Esophagus muscularis mucosa (tissue), 4 donors: ENCODE measurements at regions not wholly inside any gene's neighbourhood (a gene's known extent, or its start where the extent isn't known, plus 50 kb on each side); places are given as distances from the start of the nearest gene placed in this dataset.
A peak's percentile ranks its signal among the peaks of the same experiment; 100 is the strongest.

Experiments
- DNase-seq: peaks from one replicate; pipeline ENCODE4 v3.0.0-alpha.2; 2017; ENCODE audit errors: extremely low spot score
- H3K27ac ChIP-seq, 4 donors: fragments of 200-600 bp; sonication (generic); replicated peaks in 1 of 4; 1 replicate in 3 of 4; 2 replicates in 1 of 4; pipeline ENCODE4 v1.5.1; 2016 to 2019; ENCODE audit warnings: mild to moderate bottlenecking in 1 of 4
- H3K27me3 ChIP-seq, 4 donors: fragments of 200-600 bp; sonication (generic); one replicate each; pipeline versions ENCODE4 v1.5.1 to v1.6.0; 2016 to 2019
- H3K36me3 ChIP-seq, 4 donors: fragments of 200-600 bp; sonication (generic); one replicate each; pipeline ENCODE4 v1.5.1; 2016 to 2019
- H3K4me1 ChIP-seq, 4 donors: fragments of 200-600 bp; sonication (generic); one replicate each; pipeline ENCODE4 v1.5.1; 2016 to 2019
- H3K4me3 ChIP-seq, 4 donors: fragments of 200-600 bp; sonication (generic); 1 replicate in 2 of 4; 2 replicates in 2 of 4; pipeline ENCODE4 v1.5.1; 2016 to 2019; ENCODE audit warnings: mild to moderate bottlenecking in 4 of 4, moderate library complexity in 1 of 4
- H3K9me3 ChIP-seq, 4 donors: fragments of 200-600 bp; sonication (generic); 1 replicate in 3 of 4; 2 replicates in 1 of 4; pipeline ENCODE4 v1.5.1; 2016 to 2019
- CTCF ChIP-seq, 3 experiments: fragments of 200-600 bp in 2 of 3; fragments of 450-650 bp in 1 of 3; sonication (generic) in 2 of 3; IDR thresholded peaks; one replicate each; pipeline ENCODE4 v1.5.1; 2017 to 2019; ENCODE audit warnings: antibody characterized with exemption in 3 of 3, mild to moderate bottlenecking in 2 of 3, moderate library complexity in 1 of 3
- EP300 ChIP-seq: sonication (generic); formaldehyde crosslinking; IDR thresholded peaks from one replicate; pipeline ENCODE4 v1.6.1; 2017; ENCODE audit warnings: antibody characterized with exemption
- POLR2A ChIP-seq: fragments of 450-650 bp; IDR thresholded peaks from one replicate; pipeline ENCODE4 v1.6.1; 2017; ENCODE audit warnings: antibody characterized with exemption, moderate library complexity, mild to moderate bottlenecking, low read depth
- POLR2AphosphoS5 ChIP-seq, 2 donors: sonication (generic); formaldehyde crosslinking; IDR thresholded peaks; one replicate each; pipeline ENCODE4 v1.6.1; 2017; ENCODE audit warnings: antibody characterized with exemption in 2 of 2
- WGBS: methylation state at CpG from one replicate; pipeline ENCODE4 v1.1.5; 2018; 5-methylcytosine and 5-hydroxymethylcytosine counted together
- intact Hi-C: fragments of 100-400 bp; cut with DNase I; formaldehyde crosslinking; loops from one replicate; pipeline ENCODE4 v1.15.1; 2023

- Histone ChIP-seq H3K27me3 (no peaks in the 10 kb centered on the region), H3K27ac (no peak overlapping the region), H3K4me3 (no peak overlapping the region), H3K4me1 (peaks cover 0 to 12% (median 2%) of the 10 kb centered on the region in 4 donors), H3K36me3 (no peaks in the 10 kb centered on the region), H3K9me3 (no peaks in the 10 kb centered on the region)
- intact Hi-C loops: no loop called here
- DNase-seq: no peak
- TF ChIP-seq POLR2AphosphoS5 (IDR thresholded peaks at IDR 0.05): no peak
- TF ChIP-seq EP300: no peak
- TF ChIP-seq CTCF (IDR thresholded peaks at IDR 0.05): no peak
- no peak for TF ChIP-seq POLR2A
Observed at GRCh38 chr3:21934591-21934990, 183.6 kb upstream of the ZNF385D start.

DNA sequence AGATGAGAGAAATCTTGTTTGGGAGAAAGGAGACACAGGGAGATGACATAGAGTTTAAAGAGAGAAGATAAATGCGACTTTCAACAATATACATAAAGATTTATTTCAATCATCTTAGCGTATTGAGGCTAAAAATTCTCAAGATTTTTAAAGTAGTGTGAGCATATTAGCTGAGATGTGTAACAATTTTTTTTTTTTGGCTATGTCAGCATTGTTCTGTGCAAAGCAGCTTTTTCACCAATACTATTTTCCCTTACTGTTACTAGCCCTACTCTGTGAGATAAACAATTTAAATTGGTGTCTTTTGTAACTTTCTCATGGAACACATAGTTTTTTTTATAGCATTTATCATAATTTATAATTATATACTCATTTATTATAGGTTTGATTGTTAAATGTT is 185.2 kb upstream of the ZNF385D start:
- Histone ChIP-seq H3K4me3 (no peak overlapping the region), H3K27ac (no peak overlapping the region), H3K9me3 (no peaks in the 10 kb centered on the region), H3K36me3 (no peaks in the 10 kb centered on the region), H3K4me1 (peaks cover 0 to 12% (median 6%) of the 10 kb centered on the region in 4 donors), H3K27me3 (no peaks in the 10 kb centered on the region)
- no peak for DNase-seq
- TF ChIP-seq EP300 (no peak), CTCF (IDR thresholded peaks at IDR 0.05) (no peak), POLR2AphosphoS5 (IDR thresholded peaks at IDR 0.05) (no peak), POLR2A (no peak)
- intact Hi-C loops: no loop called here
- WGBS: 76% methylated on average over 2 of the region's 2 CpGs

DNA sequence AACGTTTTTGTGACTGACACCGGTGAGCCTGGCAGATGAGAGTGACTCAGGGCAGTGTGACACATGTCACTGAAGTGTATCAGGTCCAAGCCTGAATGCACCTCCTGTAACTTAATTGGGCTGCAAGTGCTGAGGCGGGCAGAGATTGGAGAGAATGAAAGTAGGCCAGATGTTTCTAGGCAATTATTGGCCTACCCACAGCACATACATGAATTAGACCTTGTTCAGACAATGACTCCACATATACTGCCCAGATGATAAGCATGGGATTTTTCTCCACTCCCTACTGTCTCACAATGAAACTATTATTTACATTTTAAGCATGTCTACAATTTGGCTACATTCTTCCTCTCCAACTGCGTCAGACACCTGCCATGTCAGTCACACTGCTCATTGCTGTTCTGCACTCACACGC is 187.3 kb upstream of the ZNF385D start:
- H3K27ac ChIP-seq: no peak overlapping the region
- no peaks in the 10 kb centered on the region for H3K9me3 ChIP-seq
- DNase-seq: no peak
- H3K4me3 ChIP-seq: no peak overlapping the region
- intact Hi-C loops: no loop called here
- no peaks in the 10 kb centered on the region for H3K27me3 ChIP-seq
- peaks cover 0 to 20% (median 6%) of the 10 kb centered on the region in 4 donors for H3K4me1 ChIP-seq
- no peaks in the 10 kb centered on the region for H3K36me3 ChIP-seq
- 86% methylated on average over 5 of the region's 5 CpGs for WGBS
- TF ChIP-seq POLR2AphosphoS5 (IDR thresholded peaks at IDR 0.05) (no peak), CTCF (IDR thresholded peaks at IDR 0.05) (no peak), EP300 (no peak), POLR2A (no peak)

DNA sequence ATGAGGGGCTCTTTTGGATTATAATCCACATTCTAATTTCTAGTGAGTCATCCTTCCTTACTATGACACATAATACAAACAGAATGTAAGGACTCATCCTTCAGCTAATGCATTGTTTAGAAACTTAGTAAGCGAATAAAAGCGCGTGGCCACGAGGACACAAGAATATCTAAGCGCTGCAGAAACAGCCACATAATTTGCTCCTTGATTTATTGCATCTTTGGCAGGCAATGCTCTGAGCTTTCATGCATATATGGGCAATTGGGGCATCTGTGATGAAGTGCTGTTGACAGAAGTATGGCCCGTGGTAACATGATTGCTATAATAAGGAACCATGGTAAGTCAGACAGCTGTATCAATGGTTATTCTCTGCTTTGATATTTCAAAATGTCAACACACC is 191.3 kb upstream of the ZNF385D start:
- Histone ChIP-seq H3K36me3 (no peaks in the 10 kb centered on the region), H3K27me3 (no peaks in the 10 kb centered on the region), H3K4me3 (no peak overlapping the region), H3K27ac (no peak overlapping the region), H3K9me3 (no peaks in the 10 kb centered on the region), H3K4me1 (peaks cover 0 to 9% (median 4%) of the 10 kb centered on the region in 4 donors)
- TF ChIP-seq POLR2A (no peak), CTCF (IDR thresholded peaks at IDR 0.05) (no peak), POLR2AphosphoS5 (IDR thresholded peaks at IDR 0.05) (no peak), EP300 (no peak)
- DNase-seq: no peak
- 40% methylated on average over 6 of the region's 6 CpGs for WGBS
- intact Hi-C loops: no loop called here

DNA sequence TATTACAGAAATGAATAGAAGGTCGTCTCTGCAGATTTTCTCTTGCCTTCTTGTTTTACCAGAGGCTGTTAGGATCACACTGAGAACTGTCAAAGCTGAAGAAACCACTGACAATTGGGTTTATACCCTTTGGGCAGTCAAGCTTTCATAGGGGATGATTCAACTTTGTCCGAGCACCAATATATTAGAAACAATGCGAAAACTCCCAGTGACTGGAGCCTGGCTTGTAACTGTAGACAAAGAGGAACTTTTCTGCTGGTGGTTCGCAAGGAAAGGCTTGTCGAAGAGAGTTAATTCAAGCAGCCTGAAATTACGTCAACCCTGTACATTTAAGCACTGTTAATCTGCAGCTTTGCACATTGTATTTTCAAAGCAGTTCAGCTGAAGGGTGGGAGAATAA is 193.2 kb upstream of the ZNF385D start:
- DNase-seq: no peak
- H3K4me3 ChIP-seq: no peak overlapping the region
- no peak for TF ChIP-seq POLR2A
- no peak for TF ChIP-seq POLR2AphosphoS5 (IDR thresholded peaks at IDR 0.05)
- no peak for TF ChIP-seq EP300
- TF ChIP-seq CTCF (IDR thresholded peaks at IDR 0.05): no peak
- H3K27ac ChIP-seq: peak overlapping the region in 1 of 4 donors; percentile 40
- H3K9me3 ChIP-seq: no peaks in the 10 kb centered on the region
- intact Hi-C loops: no loop called here
- H3K36me3 ChIP-seq: no peaks in the 10 kb centered on the region
- H3K27me3 ChIP-seq: no peaks in the 10 kb centered on the region
- whole genome bisulfite sequencing: 54% methylated on average over 6 of the region's 6 CpGs
- peaks cover 0 to 9% (median 4%) of the 10 kb centered on the region in 4 donors for H3K4me1 ChIP-seq
